ENCODE measurements at regions not wholly inside any gene's neighbourhood (a gene's known extent, or its start where the extent isn't known, plus 50 kb on each side); places are given as distances from the start of the nearest gene placed in this dataset.

GRCh38 chr3:175861916-175862315 lies 1002.8 kb downstream of the NAALADL2 start:
- DNase-seq (ENCODE audit: low spot score), result no peak

Data from kidney capillary endothelial cell (primary cell).